Gastrocnemius medialis (tissue), 4 donors: ENCODE measurements at regions not wholly inside any gene's neighbourhood (a gene's known extent, or its start where the extent isn't known, plus 50 kb on each side); places are given as distances from the start of the nearest gene placed in this dataset.

Source experiments
- POLR2A ChIP-seq, 2 donors: fragments of 450-650 bp; IDR thresholded peaks; one replicate each; pipeline ENCODE4 v1.6.1; 2017; ENCODE audit warnings: antibody characterized with exemption in 2 of 2, mild to moderate bottlenecking in 2 of 2, moderate library complexity in 2 of 2
- TF ChIP-seq, protein P1 (sequence below), 5 experiments: fragments of 450-650 bp in 3 of 5; fragments of 200-600 bp in 2 of 5; sonication (generic) in 2 of 5; IDR thresholded peaks in 4 of 5; conservative IDR thresholded peaks in 1 of 5; 1 replicate in 4 of 5; 2 replicates in 1 of 5; pipeline ENCODE4 v1.5.1; 2016 to 2019; ENCODE audit warnings: antibody characterized with exemption in 5 of 5, mild to moderate bottlenecking in 3 of 5, moderate library complexity in 3 of 5

- TF ChIP-seq, protein P1, sequence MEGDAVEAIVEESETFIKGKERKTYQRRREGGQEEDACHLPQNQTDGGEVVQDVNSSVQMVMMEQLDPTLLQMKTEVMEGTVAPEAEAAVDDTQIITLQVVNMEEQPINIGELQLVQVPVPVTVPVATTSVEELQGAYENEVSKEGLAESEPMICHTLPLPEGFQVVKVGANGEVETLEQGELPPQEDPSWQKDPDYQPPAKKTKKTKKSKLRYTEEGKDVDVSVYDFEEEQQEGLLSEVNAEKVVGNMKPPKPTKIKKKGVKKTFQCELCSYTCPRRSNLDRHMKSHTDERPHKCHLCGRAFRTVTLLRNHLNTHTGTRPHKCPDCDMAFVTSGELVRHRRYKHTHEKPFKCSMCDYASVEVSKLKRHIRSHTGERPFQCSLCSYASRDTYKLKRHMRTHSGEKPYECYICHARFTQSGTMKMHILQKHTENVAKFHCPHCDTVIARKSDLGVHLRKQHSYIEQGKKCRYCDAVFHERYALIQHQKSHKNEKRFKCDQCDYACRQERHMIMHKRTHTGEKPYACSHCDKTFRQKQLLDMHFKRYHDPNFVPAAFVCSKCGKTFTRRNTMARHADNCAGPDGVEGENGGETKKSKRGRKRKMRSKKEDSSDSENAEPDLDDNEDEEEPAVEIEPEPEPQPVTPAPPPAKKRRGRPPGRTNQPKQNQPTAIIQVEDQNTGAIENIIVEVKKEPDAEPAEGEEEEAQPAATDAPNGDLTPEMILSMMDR (IDR thresholded peaks at IDR 0.05 in 4 of 5, conservative IDR thresholded peaks at IDR 0.05 in 1 of 5) = no peak
- no peak for TF ChIP-seq POLR2A (IDR thresholded peaks at IDR 0.05)
Observed at GRCh38 chrX:137313627-137314026, 252.3 kb upstream of the ZIC3 start.
